Activated CD8-positive, alpha-beta T cell treated with anti-CD3 and anti-CD28 coated beads for 36 hours (primary cell): ENCODE measurements at regions not wholly inside any gene's neighbourhood (a gene's known extent, or its start where the extent isn't known, plus 50 kb on each side); places are given as distances from the start of the nearest gene placed in this dataset.

Experiments used
- ATAC-seq: fragments of 200-7000 bp; cut with Tn5 transposase; one replicate; pipeline ENCODE4 v1.10.0; 2021; ENCODE audit warnings: mild to moderate bottlenecking, moderate library complexity
- CTCF ChIA-PET: fragments of 350-600 bp; sonication (Branson Sonifier 250); formaldehyde crosslinking; loops from one replicate; lab custom pipeline; 2021; ENCODE audit warnings: antibody characterized with exemption; lab: Charles Lee
- POLR2A ChIA-PET: fragments of 350-600 bp; sonication (Branson Sonifier 250); formaldehyde crosslinking; loops from one replicate; lab custom pipeline; 2021; ENCODE audit warnings: antibody characterized with exemption; lab: Charles Lee
- DNase-seq: peaks from one replicate; pipeline ENCODE4 v3.0.0-alpha.2; 2020
- H3K27ac Mint-ChIP-seq: one replicate; pipeline ENCODE4 v1.8.0; 2021; ENCODE audit warnings: mild to moderate bottlenecking, mixed read lengths
- H3K27me3 Mint-ChIP-seq: one replicate; pipeline ENCODE4 v1.8.0; 2021; ENCODE audit warnings: mixed read lengths
- H3K36me3 Mint-ChIP-seq: one replicate; pipeline ENCODE4 v1.8.0; 2021; ENCODE audit warnings: low read depth, mixed read lengths
- H3K4me1 Mint-ChIP-seq: one replicate; pipeline ENCODE4 v1.8.0; 2021; ENCODE audit warnings: low read depth, mixed read lengths
- H3K4me3 Mint-ChIP-seq: one replicate; pipeline ENCODE4 v1.8.0; 2021; ENCODE audit warnings: mild to moderate bottlenecking, moderate library complexity, mixed read lengths
- H3K9me3 Mint-ChIP-seq: one replicate; pipeline ENCODE4 v1.8.0; 2021; ENCODE audit warnings: mixed read lengths
- CTCF ChIP-seq: fragments of 200-600 bp; IDR thresholded peaks from one replicate; pipeline ENCODE4 v1.8.0; 2022; ENCODE audit warnings: antibody characterized with exemption, mild to moderate bottlenecking
- intact Hi-C: fragments of 100-400 bp; cut with micrococcal nuclease; formaldehyde crosslinking; loops from one replicate; pipeline ENCODE4 v1.10.0; 2022

GRCh38 chr14:29290441-29290840, 523.9 kb downstream of the FOXG1 start:
- no peak for TF ChIP-seq CTCF
- Mint-ChIP-seq H3K4me1 (no peaks in the 10 kb centered on the region), H3K27ac (no peak overlapping the region), H3K9me3 (peaks cover 24% of the 10 kb centered on the region), H3K4me3 (no peak overlapping the region), H3K36me3 (no peaks in the 10 kb centered on the region), H3K27me3 (no peaks in the 10 kb centered on the region)
- no peak for DNase-seq
- ChIA-PET CTCF (no interaction called here), POLR2A (no interaction called here)
- ATAC-seq = no peak
- intact Hi-C loops = no loop called here

GRCh38 chr14:29299372-29299771, 532.8 kb downstream of the FOXG1 start:
- intact Hi-C loops = no loop called here
- ChIA-PET CTCF (no interaction called here), POLR2A (no interaction called here)
- TF ChIP-seq CTCF = no peak
- peaks cover 20% of the 10 kb centered on the region for H3K9me3 Mint-ChIP-seq
- no peak overlapping the region for H3K27ac Mint-ChIP-seq
- no peak for ATAC-seq
- no peaks in the 10 kb centered on the region for H3K4me1 Mint-ChIP-seq
- no peaks in the 10 kb centered on the region for H3K36me3 Mint-ChIP-seq
- H3K27me3 Mint-ChIP-seq = no peaks in the 10 kb centered on the region
- no peak for DNase-seq
- no peak overlapping the region for H3K4me3 Mint-ChIP-seq

GRCh38 chr14:29301571-29301970, 535.0 kb downstream of the FOXG1 start:
- intact Hi-C loops = no loop called here
- no peak for TF ChIP-seq CTCF
- CTCF ChIA-PET = no interaction called here
- Mint-ChIP-seq H3K36me3 (no peaks in the 10 kb centered on the region), H3K27ac (no peak overlapping the region), H3K9me3 (peaks cover 8% of the 10 kb centered on the region), H3K4me3 (no peak overlapping the region), H3K27me3 (no peaks in the 10 kb centered on the region), H3K4me1 (no peaks in the 10 kb centered on the region)
- DNase-seq = no peak
- POLR2A ChIA-PET = no interaction called here
- no peak for ATAC-seq

GRCh38 chr14:29310210-29310609, 543.6 kb downstream of the FOXG1 start:
- CTCF ChIA-PET = no interaction called here
- H3K4me3 Mint-ChIP-seq = no peak overlapping the region
- no peak for TF ChIP-seq CTCF
- ATAC-seq (no peak), DNase-seq (no peak)
- no peaks in the 10 kb centered on the region for H3K27me3 Mint-ChIP-seq
- no peaks in the 10 kb centered on the region for H3K4me1 Mint-ChIP-seq
- no peaks in the 10 kb centered on the region for H3K36me3 Mint-ChIP-seq
- no peak overlapping the region for H3K27ac Mint-ChIP-seq
- intact Hi-C loops = no loop called here
- H3K9me3 Mint-ChIP-seq = peaks cover 4% of the 10 kb centered on the region
- POLR2A ChIA-PET = no interaction called here

- Mint-ChIP-seq H3K27ac (no peak overlapping the region), H3K4me1 (no peaks in the 10 kb centered on the region), H3K27me3 (no peaks in the 10 kb centered on the region), H3K9me3 (peaks cover 4% of the 10 kb centered on the region), H3K4me3 (no peak overlapping the region), H3K36me3 (no peaks in the 10 kb centered on the region)
- intact Hi-C loops = no loop called here
- POLR2A ChIA-PET = no interaction called here
- CTCF ChIA-PET = no interaction called here
- TF ChIP-seq CTCF = no peak
- no peak for DNase-seq
- no peak for ATAC-seq
Measured at GRCh38 chr14:29310757-29311156, 544.2 kb downstream of the FOXG1 start.
